ENCODE measurements at regions not wholly inside any gene's neighbourhood (a gene's known extent, or its start where the extent isn't known, plus 50 kb on each side); places are given as distances from the start of the nearest gene placed in this dataset.

GRCh38 chr20:48150568-48150967, 365.3 kb upstream of the SULF2 start:
- BruUV-seq (replicated peaks) = no TSS peak
- intact Hi-C loops (cut with micrococcal nuclease; ENCODE audit: unreplicated experiment) = no loop called here
- no peak overlapping the region for H2AFZ ChIP-seq

GRCh38 chr20:48149902-48150301, 364.6 kb upstream of the SULF2 start:
- intact Hi-C loops (cut with micrococcal nuclease; ENCODE audit: unreplicated experiment) = no loop called here
- no TSS peak for BruUV-seq (replicated peaks)
- CTCF ChIA-PET = no interaction called here

More at GRCh38 chr20:48150568-48150967, 365.3 kb upstream of the SULF2 start:
- CTCF ChIA-PET = no interaction called here
- Histone ChIP-seq H3K9me2 (ENCODE audit: insufficient read depth) (no peaks in the 10 kb centered on the region), H3K4me1 (replicated peaks; ENCODE audit: insufficient read depth) (peaks cover 11% of the 10 kb centered on the region; the same call in 1 of the 2 replicates), H3K27me3 (ENCODE audit: insufficient read depth, low read depth) (no peaks in the 10 kb centered on the region), H3K27ac (no peak overlapping the region), H3K9me3 (ENCODE audit: insufficient read depth, low read depth) (peaks cover 9% of the 10 kb centered on the region; the same call in 1 of the 2 replicates), H3K36me3 (ENCODE audit: low read depth) (no peaks in the 10 kb centered on the region), H3K4me2 (no peak overlapping the region), H3F3A (ENCODE audit: insufficient read depth, low read depth) (peaks cover 5% of the 10 kb centered on the region; the same call in 1 of the 2 replicates), H4K20me1 (ENCODE audit: insufficient read depth) (no peaks in the 10 kb centered on the region), H3K4me3 (no peak overlapping the region), H3K79me2 (ENCODE audit: low read depth) (no peaks in the 10 kb centered on the region)
- no peak for DNase-seq
- POLR2A ChIA-PET (ENCODE audit: unreplicated experiment) = no interaction called here
- no peak for TF ChIP-seq EZH2 (IDR thresholded peaks at IDR 0.05; ENCODE audit: low read depth)
- no peak for TF ChIP-seq CTCF (conservative IDR thresholded peaks at IDR 0.05)

GRCh38 chr20:48148916-48149672, 363.8 kb upstream of the SULF2 start:
- Histone ChIP-seq H2AFZ (no peak overlapping the region), H3K9me2 (ENCODE audit: insufficient read depth) (no peaks in the 10 kb centered on the region), H3K9me3 (ENCODE audit: insufficient read depth, low read depth) (no peaks in the 10 kb centered on the region), H3K4me1 (replicated peaks; ENCODE audit: insufficient read depth) (peaks cover 5% of the 10 kb centered on the region; the same call in 1 of the 2 replicates), H3K4me3 (no peak overlapping the region), H4K20me1 (ENCODE audit: insufficient read depth) (no peaks in the 10 kb centered on the region), H3F3A (ENCODE audit: insufficient read depth, low read depth) (no peaks in the 10 kb centered on the region), H3K27ac (no peak overlapping the region), H3K79me2 (ENCODE audit: low read depth) (no peaks in the 10 kb centered on the region), H3K4me2 (no peak overlapping the region), H3K27me3 (ENCODE audit: insufficient read depth, low read depth) (no peaks in the 10 kb centered on the region), H3K36me3 (ENCODE audit: low read depth) (no peaks in the 10 kb centered on the region)
- DNase-seq = no peak
- intact Hi-C loops (cut with micrococcal nuclease; ENCODE audit: unreplicated experiment) = no loop called here
- BruUV-seq (replicated peaks) = no TSS peak
- ChIA-PET POLR2A (ENCODE audit: unreplicated experiment) (no interaction called here), CTCF (no interaction called here)
- TF ChIP-seq CTCF (conservative IDR thresholded peaks at IDR 0.05) = no peak
- TF ChIP-seq EZH2 (IDR thresholded peaks at IDR 0.05; ENCODE audit: low read depth) = no peak

More at GRCh38 chr20:48149902-48150301, 364.6 kb upstream of the SULF2 start:
- Histone ChIP-seq H3K79me2 (ENCODE audit: low read depth) (no peaks in the 10 kb centered on the region), H3K9me2 (ENCODE audit: insufficient read depth) (no peaks in the 10 kb centered on the region), H2AFZ (no peak overlapping the region), H3K9me3 (ENCODE audit: insufficient read depth, low read depth) (0 out of 2 replicates have a peak, but pooled peaks cover 3% of the 10 kb centered on the region), H3F3A (ENCODE audit: insufficient read depth, low read depth) (no peaks in the 10 kb centered on the region), H4K20me1 (ENCODE audit: insufficient read depth) (no peaks in the 10 kb centered on the region), H3K4me3 (no peak overlapping the region), H3K4me2 (no peak overlapping the region), H3K27ac (no peak overlapping the region), H3K27me3 (ENCODE audit: insufficient read depth, low read depth) (no peaks in the 10 kb centered on the region), H3K36me3 (ENCODE audit: low read depth) (no peaks in the 10 kb centered on the region), H3K4me1 (replicated peaks; ENCODE audit: insufficient read depth) (peaks cover 8% of the 10 kb centered on the region; the same call in 1 of the 2 replicates)
- no peak for DNase-seq
- POLR2A ChIA-PET (ENCODE audit: unreplicated experiment) = no interaction called here
- TF ChIP-seq CTCF (conservative IDR thresholded peaks at IDR 0.05) = no peak
- TF ChIP-seq EZH2 (IDR thresholded peaks at IDR 0.05; ENCODE audit: low read depth) = no peak
